MM.1S (cell line): ENCODE measurements at regions not wholly inside any gene's neighbourhood (a gene's known extent, or its start where the extent isn't known, plus 50 kb on each side); places are given as distances from the start of the nearest gene placed in this dataset.

Source experiments
- CTCF ChIP-seq: fragments of 300-600 bp; sonication (generic); IDR thresholded peaks from 2 replicates; pipeline ENCODE4 v1.5.1; 2016; ENCODE audit warnings: antibody characterized with exemption, low read length, mixed read lengths
- EZH2 ChIP-seq: fragments of 300-600 bp; sonication (generic); optimal IDR thresholded peaks from 2 replicates; pipeline ENCODE3; 2017; ENCODE audit warnings: low read depth, mild to moderate bottlenecking, antibody characterized with exemption, low read length, mixed read lengths

- TF ChIP-seq EZH2, result no peak
- TF ChIP-seq CTCF, result no peak
Observed at GRCh38 chr14:82104013-82104412, 570.4 kb upstream of the SEL1L start.
